ENCODE measurements at regions not wholly inside any gene's neighbourhood (a gene's known extent, or its start where the extent isn't known, plus 50 kb on each side); places are given as distances from the start of the nearest gene placed in this dataset.

GRCh38 chr7:69364813-69365643, 233.2 kb upstream of the AUTS2 start:
- ChIA-PET CTCF (ENCODE audit: partially characterized antibody) (interaction anchor here (1.0 kb wide), 1 partner anchor 391 kb away, joined by 4 read pairs; no protein-coding TSS in a partner anchor), POLR2A (ENCODE audit: partially characterized antibody) (no interaction called here)
- no peak overlapping the region for H4K8ac ChIP-seq (ENCODE audit: extremely low read depth, insufficient read depth, low read length)
- no peak overlapping the region for H3K4ac ChIP-seq (replicated peaks; ENCODE audit: insufficient read length, low read depth, low read length)
- no peaks in the 10 kb centered on the region for H3K4me1 ChIP-seq (replicated peaks in 1 of 4; ENCODE audit: control insufficient read depth in 3 of 4, insufficient read depth in 4 of 4, low read length in 3 of 4)
- H2AFZ ChIP-seq (ENCODE audit: low read length), result no peak overlapping the region
- H2BK5ac ChIP-seq (ENCODE audit: low read depth, low read length), result no peak overlapping the region
- no peak overlapping the region for H2BK120ac ChIP-seq (replicated peaks; ENCODE audit: low read depth, low read length)
- DNase-seq (ENCODE audit: low read depth in 1 of 2, low spot score in 2 of 2), result no peak
- H3K9ac ChIP-seq (replicated peaks in 1 of 4; ENCODE audit: extremely low read depth in 1 of 4, low read depth in 3 of 4, low read length in 3 of 4), result no peak overlapping the region
- H4K20me1 ChIP-seq (replicated peaks in 1 of 2; ENCODE audit: control insufficient read depth in 1 of 2, insufficient read depth in 2 of 2, low read length in 2 of 2), result no peaks in the 10 kb centered on the region
- H3K27me3 ChIP-seq (replicated peaks in 1 of 4; ENCODE audit: control insufficient read depth in 3 of 4, extremely low read depth in 1 of 4, insufficient read depth in 3 of 4, low read length in 3 of 4), result no peaks in the 10 kb centered on the region; a peak in 1 of 7 replicates
- no peak overlapping the region for H2AK5ac ChIP-seq (ENCODE audit: low read depth, low read length)
- H3K23ac ChIP-seq (ENCODE audit: insufficient read length), result no peak overlapping the region
- H3K36me3 ChIP-seq (ENCODE audit: control insufficient read depth in 2 of 4, insufficient read depth in 4 of 4, low read length in 3 of 4), result no peaks in the 10 kb centered on the region
- no peak overlapping the region for H3K14ac ChIP-seq (ENCODE audit: insufficient read length)
- no peak overlapping the region for H3K27ac ChIP-seq (ENCODE audit: low read depth, low read length)
- H3K4me3 ChIP-seq (ENCODE audit: extremely low read depth in 1 of 4, insufficient read depth in 2 of 4, low read depth in 3 of 4, low read length in 4 of 4), result no peak overlapping the region
- H3K18ac ChIP-seq (ENCODE audit: extremely low read depth, low read length), result no peak overlapping the region
- H2BK12ac ChIP-seq (ENCODE audit: low read depth, low read length), result no peak overlapping the region
- H4K5ac ChIP-seq (ENCODE audit: insufficient read length, low read depth, low read length), result no peak overlapping the region
- WGBS, 2 experiments (ENCODE audit: extremely low coverage in 1 of 2, insufficient coverage in 1 of 2, insufficient read length in 1 of 2, insufficient replicate concordance in 2 of 2, low coverage in 1 of 2, low lambda C conversion rate in 2 of 2, missing lambda C conversion rate in 1 of 2), result 92% methylated on average over 9 of the region's 9 CpGs; no CpG with 5 or more reads in 1 of the 2 experiments
- H3K79me1 ChIP-seq (ENCODE audit: low read depth, low read length), result no peaks in the 10 kb centered on the region
- no peaks in the 10 kb centered on the region for H3K79me2 ChIP-seq (ENCODE audit: control insufficient read depth in 1 of 2, insufficient read depth in 2 of 2, low read length in 2 of 2)
- H3K23me2 ChIP-seq (ENCODE audit: low read depth, low read length), result no peaks in the 10 kb centered on the region
- no peak overlapping the region for H4K91ac ChIP-seq (replicated peaks; ENCODE audit: insufficient read length, low read length)
- no peaks in the 10 kb centered on the region for H3K9me3 ChIP-seq (ENCODE audit: insufficient read depth in 2 of 2, low read depth in 1 of 2, low read length in 1 of 2)
- no peak overlapping the region for H2BK15ac ChIP-seq (ENCODE audit: low read length)
- no peak for FAIRE-seq
- H3K56ac ChIP-seq (replicated peaks; ENCODE audit: insufficient read length, low read depth, low read length), result no peak overlapping the region
- no peak overlapping the region for H3K4me2 ChIP-seq (ENCODE audit: insufficient read depth in 1 of 2, low read depth in 2 of 2, low read length in 2 of 2)
- no peak overlapping the region for H2BK20ac ChIP-seq (ENCODE audit: low read length)
- TF ChIP-seq RBBP5 (IDR thresholded peaks at IDR 0.05; ENCODE audit: borderline replicate concordance, low read depth, low read length) (no peak), EGR1 (IDR thresholded peaks at IDR 0.05; ENCODE audit: borderline replicate concordance, low read depth, low read length) (no peak), ASH2L (IDR thresholded peaks at IDR 0.05; ENCODE audit: low read length) (no peak), ATF2 (IDR thresholded peaks at IDR 0.05; ENCODE audit: low read length) (no peak), CTBP2 (IDR thresholded peaks at IDR 0.05; ENCODE audit: borderline replicate concordance, insufficient read depth, insufficient read length, low read length) (no peak), NRF1 (IDR thresholded peaks at IDR 0.05; ENCODE audit: low read depth, low read length) (no peak), POU5F1 (IDR thresholded peaks at IDR 0.05; ENCODE audit: low read depth, low read length) (no peak), YY1 (IDR thresholded peaks at IDR 0.05; ENCODE audit: low read depth, low read length) (no peak), JUN (IDR thresholded peaks at IDR 0.05; ENCODE audit: low read depth, low read length) (no peak), CEBPB (IDR thresholded peaks at IDR 0.05; ENCODE audit: low read depth, low read length) (no peak), FOSL1 (IDR thresholded peaks at IDR 0.05; ENCODE audit: insufficient read depth, low read depth, low read length) (no peak)

All from H1 (cell line).